D721Med (cell line): ENCODE measurements at regions not wholly inside any gene's neighbourhood (a gene's known extent, or its start where the extent isn't known, plus 50 kb on each side); places are given as distances from the start of the nearest gene placed in this dataset.

Source experiments
- DNase-seq: peaks from one replicate; pipeline ENCODE4 v3.0.0; 2011; ENCODE audit warnings: low spot score; ENCODE audit not compliant: insufficient read length
- FAIRE-seq: peaks from 2 replicates; lab custom pipeline; 2011; peaks lifted over from hg19 to GRCh38; lab: Jason Lieb, UNC
- CTCF ChIP-seq: IDR thresholded peaks from 2 replicates; pipeline ENCODE4 v1.5.1; 2012; ENCODE audit warnings: mild to moderate bottlenecking, control low read depth; ENCODE audit not compliant: insufficient read depth; ENCODE audit errors: missing control alignments

GRCh38 chr19:28656644-28657043, 556.3 kb downstream of the UQCRFS1 start:
- no peak for TF ChIP-seq CTCF
- no peak for FAIRE-seq
- DNase-seq: no peak

DNA sequence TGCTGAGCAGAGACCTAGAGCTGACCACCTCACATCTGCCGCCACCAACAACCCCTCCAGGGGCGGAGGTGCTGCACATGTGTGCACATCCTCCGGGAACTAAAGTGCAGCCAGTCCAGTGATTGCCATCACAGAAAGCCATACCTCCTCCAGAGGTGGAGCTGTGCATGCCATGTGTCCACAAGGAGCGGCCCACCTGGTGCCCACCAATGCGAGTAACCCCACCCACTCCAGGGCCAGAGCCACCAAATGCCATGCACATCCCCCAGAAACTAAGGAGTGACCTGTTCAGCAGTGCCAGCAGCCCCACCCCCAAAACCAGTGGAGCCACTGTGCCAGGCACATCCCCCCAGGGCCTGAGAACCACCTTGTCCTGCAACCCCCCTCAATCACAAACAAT, 557.9 kb downstream of the UQCRFS1 start:
- no peak for TF ChIP-seq CTCF
- FAIRE-seq (no peak), DNase-seq (no peak)

- no peak for FAIRE-seq
- no peak for TF ChIP-seq CTCF
- DNase-seq: no peak
Measured at GRCh38 chr19:28652765-28653164, 560.2 kb downstream of the UQCRFS1 start.

DNA sequence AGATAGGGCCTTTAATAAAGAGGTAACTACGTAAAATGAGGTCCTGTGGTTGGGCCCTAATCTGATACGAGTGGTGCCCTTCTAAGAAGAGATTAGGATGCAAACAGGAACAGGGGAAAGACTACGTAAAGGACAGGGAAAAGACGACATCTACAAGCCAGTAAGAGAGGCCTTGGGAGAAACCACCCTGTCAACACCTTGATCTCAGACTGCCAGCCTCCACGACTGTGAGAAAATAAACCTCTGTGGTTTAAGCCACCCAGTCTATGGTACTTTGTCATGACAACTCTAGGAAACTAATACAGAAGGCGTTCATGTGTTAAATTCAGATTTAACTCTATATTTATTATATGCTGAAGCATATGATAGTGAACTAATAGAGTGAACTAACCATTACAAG, 566.3 kb downstream of the UQCRFS1 start:
- no peak for DNase-seq
- FAIRE-seq: no peak
- no peak for TF ChIP-seq CTCF

DNA sequence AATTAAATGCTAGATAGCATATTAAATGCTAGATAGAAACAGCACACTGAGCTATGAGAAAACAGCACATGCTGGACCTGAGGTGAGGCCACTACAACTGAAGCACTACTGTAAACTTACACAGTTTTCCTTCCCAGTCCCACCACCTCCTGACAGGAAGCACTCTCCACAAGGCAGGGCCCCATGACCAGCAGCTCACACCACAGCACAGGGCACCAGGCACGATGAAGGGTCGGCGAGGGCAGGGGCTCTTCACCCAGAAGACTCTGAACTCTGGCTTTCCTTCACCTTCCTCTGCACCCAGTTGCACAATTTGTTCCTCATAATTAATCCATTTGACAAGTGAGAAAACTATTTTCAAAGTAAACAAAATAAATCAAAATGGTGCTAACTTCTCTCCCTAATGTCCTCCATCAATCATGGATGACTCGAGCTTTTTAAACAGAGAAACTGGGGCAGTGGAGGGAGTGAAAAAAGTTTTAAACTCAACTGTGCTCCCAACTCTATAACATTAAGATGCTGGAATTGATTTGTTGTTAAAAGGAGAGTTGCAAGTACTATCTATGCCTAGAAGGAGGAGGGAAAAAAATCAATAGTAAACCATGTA, 568.7 kb downstream of the UQCRFS1 start:
- FAIRE-seq (no peak), DNase-seq (no peak)
- TF ChIP-seq CTCF: no peak

DNA sequence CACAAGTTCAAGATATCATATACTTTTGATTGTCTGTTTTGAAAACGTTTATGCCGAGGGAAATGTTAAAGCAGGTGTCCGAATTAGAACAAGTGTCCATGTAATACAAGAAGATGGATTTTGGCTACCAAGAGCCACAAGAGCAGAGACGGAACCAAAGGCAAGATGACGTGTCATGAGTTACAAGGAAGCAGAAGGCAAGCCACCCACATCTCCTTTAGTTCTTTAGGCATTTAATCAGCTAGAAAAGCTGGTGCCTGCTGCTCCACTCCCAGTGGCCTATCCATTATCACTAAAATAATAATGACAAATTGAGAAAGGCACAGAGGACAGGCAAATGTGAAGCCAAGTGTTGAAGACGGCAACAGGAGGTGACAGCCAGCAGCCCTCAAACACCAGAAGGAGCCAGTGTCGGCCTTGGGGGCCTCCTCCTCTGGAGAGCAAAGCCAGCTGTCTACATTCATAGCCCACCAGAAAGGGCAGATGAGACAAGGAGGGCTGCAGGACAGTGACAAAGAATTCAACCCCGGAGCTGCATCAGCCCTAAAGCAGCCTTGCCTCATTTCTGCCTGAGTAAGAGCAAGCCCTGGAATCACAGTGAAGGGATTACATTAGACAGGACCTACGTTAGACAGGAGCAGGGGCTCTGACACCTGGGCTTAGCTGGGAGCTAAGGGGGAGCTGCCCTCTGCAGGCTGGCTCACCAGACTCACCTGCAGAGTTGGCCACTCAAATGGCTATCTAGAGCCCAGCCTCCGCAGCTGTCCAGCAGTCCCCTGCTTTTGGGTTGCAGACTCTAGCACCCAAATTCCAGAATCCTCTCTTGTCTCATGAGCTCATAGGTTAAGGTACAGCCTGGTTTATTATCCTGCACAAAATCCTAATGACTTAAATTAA, 569.9 kb downstream of the UQCRFS1 start:
- no peak for TF ChIP-seq CTCF
- no peak for DNase-seq
- FAIRE-seq: no peak

DNA sequence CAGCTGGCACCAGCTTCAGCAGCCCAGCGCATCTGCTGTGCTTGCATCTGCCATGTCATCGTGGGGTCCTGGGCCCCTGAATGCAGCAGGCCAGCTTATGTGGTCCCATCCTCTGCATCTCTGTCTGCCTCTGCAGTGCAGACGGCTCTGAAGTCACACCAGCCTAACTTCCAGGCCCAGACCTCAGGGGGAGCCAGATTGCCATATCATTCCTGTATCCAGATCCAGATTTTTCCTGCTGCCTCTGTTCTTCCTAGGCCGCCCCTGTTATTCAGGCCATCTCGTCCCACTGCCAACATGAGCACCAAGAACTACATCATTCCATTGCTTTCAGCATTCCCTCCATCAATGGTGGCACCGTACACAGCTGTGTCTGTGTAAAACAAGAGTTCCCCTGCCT, 571.6 kb downstream of the UQCRFS1 start:
- no peak for TF ChIP-seq CTCF
- FAIRE-seq: no peak

More for the DNA sequence above, 571.6 kb downstream of the UQCRFS1 start:
- no peak for DNase-seq
